Right ventricle myocardium inferior (tissue), 1 donor: ENCODE measurements at regions not wholly inside any gene's neighbourhood (a gene's known extent, or its start where the extent isn't known, plus 50 kb on each side); places are given as distances from the start of the nearest gene placed in this dataset.

Source experiments
- ATAC-seq: fragments of 200-7000 bp; cut with Tn5 transposase; one replicate; pipeline ENCODE4 v1.9.1; 2020; ENCODE audit warnings: mild to moderate bottlenecking, moderate library complexity
- DNase-seq: peaks from one replicate; pipeline ENCODE4 v3.0.0; 2021; ENCODE audit errors: missing footprints
- intact Hi-C: fragments of 100-400 bp; cut with DNase I; formaldehyde crosslinking; loops from one replicate; pipeline ENCODE4 v1.11.0; 2022
- donor health status: DM: no; HTN: yes; CAD: no; lungs with severe emphysema.

GRCh38 chr5:58235299-58235698 lies 224.6 kb downstream of the PLK2 start:
- intact Hi-C loops: no loop called here
- DNase-seq: no peak
- no peak for ATAC-seq

DNA sequence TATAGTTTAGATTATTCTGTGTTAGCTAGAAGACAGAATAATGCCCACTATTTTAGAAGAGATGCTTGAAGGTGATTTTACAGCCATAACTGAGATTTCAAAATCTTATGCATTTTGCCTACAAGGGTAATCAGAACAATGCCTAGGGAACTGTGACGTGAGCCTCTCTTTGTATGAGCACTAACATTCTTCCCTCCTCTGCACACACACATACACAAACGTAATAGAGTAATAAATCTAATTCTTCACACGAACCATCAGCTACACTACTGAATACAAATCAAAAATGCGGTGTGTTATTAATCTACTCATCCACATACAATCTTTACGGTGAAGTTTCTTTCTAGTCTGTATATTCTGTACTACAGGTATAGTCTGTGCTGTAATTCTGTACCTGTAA lies 227.8 kb downstream of the PLK2 start:
- ATAC-seq (no peak), DNase-seq (no peak)
- intact Hi-C loops: no loop called here

GRCh38 chr5:58231041-58231440 lies 228.8 kb downstream of the PLK2 start:
- ATAC-seq (no peak), DNase-seq (no peak)
- intact Hi-C loops: no loop called here

DNA sequence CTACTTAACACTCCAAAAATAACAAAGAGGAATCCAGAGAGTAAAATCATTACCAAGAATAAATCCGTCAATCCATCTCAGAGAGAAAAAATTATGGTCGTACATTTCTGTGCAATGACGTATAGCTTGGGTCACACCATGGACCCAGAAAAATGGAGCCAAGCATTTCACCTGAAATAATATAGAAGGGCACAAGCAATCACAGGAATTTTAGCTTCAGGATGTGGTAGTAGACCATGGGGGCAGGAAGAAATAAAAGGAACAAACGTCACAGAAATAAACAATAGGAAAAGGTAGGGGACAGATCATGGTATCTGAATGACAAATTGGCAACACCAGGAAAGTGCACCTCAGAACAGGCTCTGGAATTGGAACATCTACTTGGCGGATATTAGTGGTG lies 231.0 kb downstream of the PLK2 start:
- no peak for ATAC-seq

DNA sequence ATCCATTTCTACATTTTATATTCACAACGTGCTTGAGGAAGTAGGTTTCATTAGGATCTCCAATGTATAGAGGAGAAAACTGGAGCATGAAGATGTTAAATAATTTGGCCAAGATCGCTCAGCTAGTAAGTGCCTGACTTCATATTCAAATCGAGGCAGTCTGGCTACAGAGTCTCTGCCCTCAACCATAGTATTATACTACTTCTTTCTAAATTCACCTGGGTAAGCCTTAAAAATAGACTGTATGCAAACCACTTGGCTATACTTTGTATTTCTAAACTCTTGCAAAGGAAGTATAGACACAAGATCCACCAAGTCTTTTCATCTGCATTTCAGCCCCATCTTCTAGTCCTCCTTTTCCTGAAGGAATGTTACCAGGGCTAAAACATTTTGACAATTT lies 232.0 kb downstream of the PLK2 start:
- ATAC-seq: no peak

More for the DNA sequence above, 231.0 kb downstream of the PLK2 start:
- no peak for DNase-seq
- intact Hi-C loops: no loop called here

GRCh38 chr5:58224661-58225060 lies 235.2 kb downstream of the PLK2 start:
- intact Hi-C loops: no loop called here
- DNase-seq: no peak
- no peak for ATAC-seq

More for the DNA sequence above, 232.0 kb downstream of the PLK2 start:
- no peak for DNase-seq
- intact Hi-C loops: no loop called here

GRCh38 chr5:58224221-58224620 lies 235.7 kb downstream of the PLK2 start:
- ATAC-seq (no peak), DNase-seq (no peak)
- intact Hi-C loops: no loop called here

DNA sequence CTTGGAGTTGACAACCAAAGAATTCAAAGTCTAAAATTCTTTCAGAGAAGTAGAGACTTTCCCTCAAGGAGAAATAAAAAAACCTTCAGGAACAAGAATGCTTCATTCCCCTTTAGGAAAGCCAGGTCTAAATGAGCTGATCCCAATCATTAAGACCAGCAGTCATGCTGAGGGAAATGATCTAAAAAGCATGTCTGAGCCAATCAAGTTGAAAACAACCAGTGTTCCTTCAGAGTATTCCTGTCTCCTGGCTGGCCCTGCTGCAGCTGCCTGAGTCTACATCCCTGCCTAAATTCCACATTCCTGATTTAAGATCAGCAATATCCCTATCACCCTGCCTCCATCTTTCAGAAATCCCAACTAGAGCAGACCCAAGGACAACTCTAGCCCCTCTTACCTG lies 244.5 kb downstream of the PLK2 start:
- DNase-seq: no peak
- intact Hi-C loops: no loop called here
- ATAC-seq: no peak

DNA sequence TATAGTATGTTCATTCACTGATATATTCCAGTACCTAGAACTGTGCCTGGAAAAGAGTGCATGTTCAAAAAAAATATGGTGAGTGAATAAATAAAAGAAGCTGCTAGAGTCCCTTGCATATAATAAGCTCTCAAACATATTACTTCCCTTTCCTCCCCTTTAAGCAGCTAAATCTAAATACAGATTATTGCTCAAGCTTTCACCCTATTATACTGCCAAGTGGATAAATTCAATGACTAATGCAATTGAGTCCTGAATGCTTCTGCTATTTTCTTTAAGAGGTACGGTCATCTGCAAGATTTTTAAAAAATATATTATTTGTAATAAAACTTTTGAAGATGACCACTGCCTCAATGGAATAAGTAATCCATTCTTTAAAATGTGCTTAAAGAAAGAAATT lies 248.4 kb downstream of the PLK2 start:
- no peak for ATAC-seq
- intact Hi-C loops: no loop called here
- DNase-seq: no peak

- intact Hi-C loops: no loop called here
- no peak for DNase-seq
These were observed 251.2 kb downstream of the PLK2 start for GRCh38 chr5:58208674-58209073.

GRCh38 chr5:58207076-58207475 lies 252.8 kb downstream of the PLK2 start:
- DNase-seq (no peak), ATAC-seq (no peak)
- intact Hi-C loops: no loop called here

More at GRCh38 chr5:58208674-58209073, 251.2 kb downstream of the PLK2 start:
- ATAC-seq: no peak

DNA sequence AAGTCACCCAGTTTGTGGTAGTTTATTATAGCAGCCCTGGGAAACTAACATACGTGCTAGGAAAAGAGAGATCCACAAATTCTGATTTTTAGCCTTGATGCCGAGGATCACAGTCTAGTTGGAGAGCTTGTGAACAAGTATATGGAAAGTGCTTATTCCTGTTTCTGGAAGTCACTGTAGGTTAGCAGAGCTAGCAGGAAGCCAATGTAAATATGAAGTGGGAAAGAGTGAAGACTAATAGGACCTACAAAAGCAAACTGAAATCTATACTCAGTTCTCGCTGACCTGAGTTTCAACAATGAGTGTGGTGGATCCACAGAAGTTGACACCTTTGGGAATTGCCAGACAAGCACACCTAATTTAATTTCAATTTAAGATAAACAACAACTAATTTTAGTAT lies 254.9 kb downstream of the PLK2 start:
- no peak for ATAC-seq
- intact Hi-C loops: no loop called here
- DNase-seq: no peak

DNA sequence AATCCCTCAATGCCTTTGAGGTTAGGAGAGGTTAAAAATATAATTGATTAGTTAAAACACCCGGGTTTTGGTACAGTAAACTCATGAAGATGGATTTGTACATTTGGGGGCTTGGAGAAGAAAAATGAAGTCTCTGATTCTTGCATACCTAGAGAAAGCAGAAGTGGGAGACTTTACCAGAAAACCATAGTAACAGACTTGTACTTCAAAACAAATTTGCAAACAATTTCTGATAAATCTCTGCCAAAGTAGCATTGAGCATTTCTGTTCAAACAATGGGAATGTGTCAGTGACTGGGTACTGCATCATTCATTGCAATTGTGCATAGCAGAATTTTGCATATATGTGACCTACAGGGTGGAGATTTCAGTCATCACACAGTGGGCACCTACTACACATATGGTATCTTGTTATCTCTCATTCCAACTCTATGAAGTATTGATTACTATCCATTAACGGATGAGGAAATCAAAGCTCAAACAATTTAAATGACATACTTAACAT lies 256.9 kb downstream of the PLK2 start:
- intact Hi-C loops: no loop called here
- no peak for ATAC-seq
- DNase-seq: no peak

GRCh38 chr5:58201922-58202648 lies 257.8 kb downstream of the PLK2 start:
- intact Hi-C loops: no loop called here
- ATAC-seq (no peak), DNase-seq (no peak)

DNA sequence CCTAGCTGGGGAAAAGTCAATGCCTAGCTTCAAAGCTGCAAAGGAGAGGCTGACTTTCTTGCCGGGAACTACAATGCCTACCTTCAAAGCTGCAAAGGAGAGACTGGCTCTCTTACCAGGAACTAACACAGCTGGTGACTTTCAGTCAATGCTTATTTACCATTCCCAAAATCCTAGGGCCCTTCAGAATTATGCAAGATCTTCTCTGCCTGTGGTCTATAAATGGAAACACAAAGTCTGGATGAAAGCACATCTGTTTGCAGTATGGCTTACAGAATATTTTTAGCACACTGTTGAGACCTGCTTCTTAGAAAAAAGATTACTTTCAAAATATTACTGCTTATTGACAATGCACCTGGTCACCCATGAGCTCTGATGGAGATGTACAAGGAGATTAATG lies 259.4 kb downstream of the PLK2 start:
- DNase-seq: no peak
- no peak for ATAC-seq
- intact Hi-C loops: no loop called here

- DNase-seq (no peak), ATAC-seq (no peak)
- intact Hi-C loops: no loop called here
These were observed 260.8 kb downstream of the PLK2 start for GRCh38 chr5:58199087-58199486.

DNA sequence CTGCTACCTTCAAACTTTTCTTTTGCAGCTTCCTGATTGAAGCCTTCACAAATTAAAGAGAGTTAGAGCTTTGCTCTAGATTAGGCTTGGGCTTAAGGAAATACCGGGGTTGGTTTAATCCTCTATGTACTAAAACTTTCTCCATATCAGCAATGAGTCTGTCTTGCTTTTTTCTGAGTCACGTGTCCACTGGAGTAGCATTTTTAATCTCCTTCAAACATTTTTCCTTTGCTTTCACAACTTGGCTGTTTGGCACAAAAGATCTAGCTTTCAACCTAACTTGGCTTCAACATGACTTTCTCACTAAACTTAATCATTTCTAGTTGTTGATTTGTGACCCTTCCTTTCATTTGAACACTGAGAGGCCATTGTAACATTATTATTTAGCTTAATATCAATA lies 261.6 kb downstream of the PLK2 start:
- DNase-seq: no peak
- ATAC-seq: no peak
- intact Hi-C loops: no loop called here

DNA sequence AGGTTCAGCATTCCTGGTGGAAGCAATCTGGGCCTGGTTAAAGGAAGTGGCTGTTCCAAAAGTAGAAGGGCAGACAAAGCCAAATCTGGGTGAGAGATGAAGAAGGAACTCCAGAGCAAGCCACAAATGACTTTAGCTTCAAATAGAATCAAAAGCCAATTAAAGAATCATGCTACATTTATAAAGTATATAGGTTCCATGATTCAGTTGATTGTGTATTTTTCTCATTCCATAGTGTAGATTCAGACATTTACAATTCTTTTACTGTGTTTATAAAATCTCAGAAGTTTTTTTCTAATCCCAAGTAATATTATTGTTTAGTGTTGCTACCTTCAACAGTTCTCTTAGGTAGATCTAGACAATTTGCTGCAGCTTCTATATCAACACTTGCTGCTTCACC lies 262.0 kb downstream of the PLK2 start:
- intact Hi-C loops: no loop called here
- DNase-seq: no peak
- no peak for ATAC-seq

- no peak for DNase-seq
- no peak for ATAC-seq
- intact Hi-C loops: no loop called here
These were observed 268.4 kb downstream of the PLK2 start for GRCh38 chr5:58191443-58191842.

DNA sequence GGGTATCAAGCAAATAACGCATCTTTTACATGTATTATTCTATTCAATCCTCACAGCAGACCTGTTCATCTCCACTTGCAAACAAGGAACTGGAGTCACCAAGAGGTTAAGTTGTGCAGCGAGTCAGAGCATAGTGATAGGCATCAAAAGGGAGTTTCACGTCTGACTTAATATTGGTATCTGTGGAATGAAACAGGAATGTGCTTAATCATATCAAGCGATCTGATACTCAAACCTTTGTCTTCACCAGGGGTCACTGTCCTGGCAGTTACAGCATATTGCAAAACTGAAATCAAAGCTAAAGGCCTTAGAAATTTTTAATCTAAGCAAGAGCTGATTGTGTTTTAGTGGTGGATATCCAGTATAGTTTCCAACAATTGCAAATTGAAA lies 271.6 kb downstream of the PLK2 start:
- no peak for ATAC-seq

More for the DNA sequence above, 271.6 kb downstream of the PLK2 start:
- intact Hi-C loops: loop anchor here (5.0 kb wide), 1 partner anchor 269 kb away; no protein-coding TSS in a partner anchor
- DNase-seq: no peak
